ENCODE measurements at regions not wholly inside any gene's neighbourhood (a gene's known extent, or its start where the extent isn't known, plus 50 kb on each side); places are given as distances from the start of the nearest gene placed in this dataset.

DNA sequence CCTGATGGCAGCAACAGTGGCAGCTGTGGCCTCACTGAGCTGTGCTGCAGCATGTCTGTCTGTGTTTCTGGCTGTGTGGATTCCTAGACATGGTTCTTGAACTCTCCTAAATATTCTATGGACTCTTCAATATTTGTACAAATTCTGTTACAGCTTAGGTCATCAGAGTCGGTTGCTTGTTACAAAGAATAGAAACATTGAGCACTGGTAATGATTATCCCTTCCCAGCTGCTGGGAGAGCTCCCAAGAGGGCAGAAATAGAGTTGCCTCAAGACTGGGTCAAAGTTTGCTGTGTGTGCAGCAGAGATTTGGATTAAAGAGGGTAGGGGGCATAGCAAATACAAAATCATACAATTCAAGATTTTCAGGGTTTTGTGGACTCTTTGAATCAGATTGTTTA lies 337.1 kb upstream of the AKR1E2 start:
- no peak overlapping the region for H3K14ac ChIP-seq (ENCODE audit: insufficient read depth, low read length)
- H3K23me2 ChIP-seq (ENCODE audit: insufficient read length, low read depth, low read length, poor library complexity, severe bottlenecking): no peaks in the 10 kb centered on the region
- H2BK12ac ChIP-seq (ENCODE audit: insufficient read length, low read depth, low read length): no peak overlapping the region
- H2BK15ac ChIP-seq (ENCODE audit: low read depth, low read length): no peak overlapping the region
- H3K27me3 Mint-ChIP-seq (ENCODE audit: low read depth): peaks cover 2% of the 10 kb centered on the region; the same call in 1 of the 2 replicates
- H3K36me3 Mint-ChIP-seq (ENCODE audit: insufficient read depth in 1 of 3, low read depth in 3 of 3): no peaks in the 10 kb centered on the region
- DNase-seq: no peak
- H2AK5ac ChIP-seq (ENCODE audit: insufficient read length, low read length): no peak overlapping the region
- H4K91ac ChIP-seq (ENCODE audit: insufficient read length, low read depth, low read length): no peak overlapping the region
- peaks cover 0 to 5% of the 10 kb centered on the region in 2 experiments; a peak in 3 of 5 replicates for H3K9me3 Mint-ChIP-seq
- H2AFZ ChIP-seq (ENCODE audit: low read length): no peak overlapping the region
- H3K27ac Mint-ChIP-seq: no peak overlapping the region
- H3K27ac ChIP-seq (ENCODE audit: insufficient read length, low read depth, low read length): no peak overlapping the region
- no peak overlapping the region for H3K9ac ChIP-seq (ENCODE audit: extremely low read depth, insufficient read length, low read length)
- no peaks in the 10 kb centered on the region for H3K27me3 ChIP-seq (ENCODE audit: insufficient read depth, low read length)
- no peak overlapping the region for H3K4me2 ChIP-seq (ENCODE audit: insufficient read depth, insufficient read length, low read length)
- no peak overlapping the region for H3K4ac ChIP-seq (ENCODE audit: low read depth, low read length)
- H3K4me1 ChIP-seq (ENCODE audit: insufficient read depth, low read length): no peaks in the 10 kb centered on the region
- H2BK20ac ChIP-seq (ENCODE audit: low read depth, low read length, poor library complexity, severe bottlenecking): no peak overlapping the region
- H3K79me1 ChIP-seq (ENCODE audit: insufficient read depth, low read depth, low read length, poor library complexity, severe bottlenecking): no peaks in the 10 kb centered on the region
- no peaks in the 10 kb centered on the region for H3K4me1 Mint-ChIP-seq
- H3K18ac ChIP-seq (ENCODE audit: insufficient read length, low read depth, low read length): no peak overlapping the region
- H3T11ph ChIP-seq (ENCODE audit: low read length): no peak overlapping the region
- TF ChIP-seq, protein P1, sequence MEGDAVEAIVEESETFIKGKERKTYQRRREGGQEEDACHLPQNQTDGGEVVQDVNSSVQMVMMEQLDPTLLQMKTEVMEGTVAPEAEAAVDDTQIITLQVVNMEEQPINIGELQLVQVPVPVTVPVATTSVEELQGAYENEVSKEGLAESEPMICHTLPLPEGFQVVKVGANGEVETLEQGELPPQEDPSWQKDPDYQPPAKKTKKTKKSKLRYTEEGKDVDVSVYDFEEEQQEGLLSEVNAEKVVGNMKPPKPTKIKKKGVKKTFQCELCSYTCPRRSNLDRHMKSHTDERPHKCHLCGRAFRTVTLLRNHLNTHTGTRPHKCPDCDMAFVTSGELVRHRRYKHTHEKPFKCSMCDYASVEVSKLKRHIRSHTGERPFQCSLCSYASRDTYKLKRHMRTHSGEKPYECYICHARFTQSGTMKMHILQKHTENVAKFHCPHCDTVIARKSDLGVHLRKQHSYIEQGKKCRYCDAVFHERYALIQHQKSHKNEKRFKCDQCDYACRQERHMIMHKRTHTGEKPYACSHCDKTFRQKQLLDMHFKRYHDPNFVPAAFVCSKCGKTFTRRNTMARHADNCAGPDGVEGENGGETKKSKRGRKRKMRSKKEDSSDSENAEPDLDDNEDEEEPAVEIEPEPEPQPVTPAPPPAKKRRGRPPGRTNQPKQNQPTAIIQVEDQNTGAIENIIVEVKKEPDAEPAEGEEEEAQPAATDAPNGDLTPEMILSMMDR (conservative IDR thresholded peaks at IDR 0.05): no peak
- H4K20me1 ChIP-seq (ENCODE audit: control insufficient read depth, insufficient read depth, insufficient read length): no peaks in the 10 kb centered on the region
- no peak overlapping the region for H3K56ac ChIP-seq (ENCODE audit: insufficient read length, low read depth, low read length)
- WGBS (ENCODE audit: extremely low coverage, insufficient read length, low lambda C conversion rate): no CpG with 5 or more reads among the region's 1 CpG
- H3K9me3 ChIP-seq (ENCODE audit: control insufficient read depth, low read depth, low read length): no peaks in the 10 kb centered on the region
- H4K5ac ChIP-seq (ENCODE audit: insufficient read length, low read depth, low read length): no peak overlapping the region
- no peaks in the 10 kb centered on the region for H3K79me2 ChIP-seq (ENCODE audit: insufficient read depth, low read length)
- no peak overlapping the region for H2BK5ac ChIP-seq (ENCODE audit: insufficient read length, low read length)
- no peak overlapping the region for H2BK120ac ChIP-seq (ENCODE audit: low read depth, low read length, poor library complexity, severe bottlenecking)
- H3K4me3 Mint-ChIP-seq: no peak overlapping the region
- no peak overlapping the region for H3K23ac ChIP-seq (ENCODE audit: insufficient read length, low read depth, low read length)
- H4K8ac ChIP-seq (replicated peaks; ENCODE audit: insufficient read length, low read depth, low read length): no peak overlapping the region
